ENCODE measurements at regions not wholly inside any gene's neighbourhood (a gene's known extent, or its start where the extent isn't known, plus 50 kb on each side); places are given as distances from the start of the nearest gene placed in this dataset.
"Not testable (repeated sequence)": the region's sequence is repeated elsewhere in the genome, so short reads cannot be mapped to it uniquely, and the experiment has no call there.

GRCh38 chr4:9599266-9599665 lies 155.1 kb downstream of the DEFB131A start:
- no peak for DNase-seq
- no peaks in the 10 kb centered on the region for H3K9me3 ChIP-seq
- in situ Hi-C loops (cut with MboI; ENCODE audit: low sequenced_read_pairs in 4 of 4) (no loop called here), intact Hi-C loops (cut with DNase I; ENCODE audit: low total_unique reads) (no loop called here)
- H3K4me3 ChIP-seq: no peak overlapping the region
- no peaks in the 10 kb centered on the region for H3K27me3 ChIP-seq
- H3K36me3 ChIP-seq: no peaks in the 10 kb centered on the region
- ATAC-seq: no peak
- no peaks in the 10 kb centered on the region for H3K4me1 ChIP-seq
- TF ChIP-seq POLR2A (IDR thresholded peaks at IDR 0.05): no peak
- TF ChIP-seq, protein P1, sequence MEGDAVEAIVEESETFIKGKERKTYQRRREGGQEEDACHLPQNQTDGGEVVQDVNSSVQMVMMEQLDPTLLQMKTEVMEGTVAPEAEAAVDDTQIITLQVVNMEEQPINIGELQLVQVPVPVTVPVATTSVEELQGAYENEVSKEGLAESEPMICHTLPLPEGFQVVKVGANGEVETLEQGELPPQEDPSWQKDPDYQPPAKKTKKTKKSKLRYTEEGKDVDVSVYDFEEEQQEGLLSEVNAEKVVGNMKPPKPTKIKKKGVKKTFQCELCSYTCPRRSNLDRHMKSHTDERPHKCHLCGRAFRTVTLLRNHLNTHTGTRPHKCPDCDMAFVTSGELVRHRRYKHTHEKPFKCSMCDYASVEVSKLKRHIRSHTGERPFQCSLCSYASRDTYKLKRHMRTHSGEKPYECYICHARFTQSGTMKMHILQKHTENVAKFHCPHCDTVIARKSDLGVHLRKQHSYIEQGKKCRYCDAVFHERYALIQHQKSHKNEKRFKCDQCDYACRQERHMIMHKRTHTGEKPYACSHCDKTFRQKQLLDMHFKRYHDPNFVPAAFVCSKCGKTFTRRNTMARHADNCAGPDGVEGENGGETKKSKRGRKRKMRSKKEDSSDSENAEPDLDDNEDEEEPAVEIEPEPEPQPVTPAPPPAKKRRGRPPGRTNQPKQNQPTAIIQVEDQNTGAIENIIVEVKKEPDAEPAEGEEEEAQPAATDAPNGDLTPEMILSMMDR (IDR thresholded peaks at IDR 0.05 in 4 of 5, conservative IDR thresholded peaks at IDR 0.05 in 1 of 5): no peak
- H3K27ac ChIP-seq: no peak overlapping the region

- Histone ChIP-seq H3K27me3 (no peaks in the 10 kb centered on the region), H3K9me3 (no peaks in the 10 kb centered on the region), H3K4me3 (no peak overlapping the region), H3K36me3 (no peaks in the 10 kb centered on the region), H3K27ac (no peak overlapping the region), H3K4me1 (no peaks in the 10 kb centered on the region)
- ATAC-seq (no peak), DNase-seq (no peak)
- intact Hi-C loops (cut with DNase I; ENCODE audit: low total_unique reads): no loop called here
- TF ChIP-seq POLR2A (IDR thresholded peaks at IDR 0.05): no peak
- TF ChIP-seq, protein P1 (IDR thresholded peaks at IDR 0.05 in 4 of 5, conservative IDR thresholded peaks at IDR 0.05 in 1 of 5): no peak
- in situ Hi-C loops (cut with MboI; ENCODE audit: low sequenced_read_pairs in 4 of 4): no loop called here
Observed at GRCh38 chr4:9600246-9600645, 156.0 kb downstream of the DEFB131A start.

GRCh38 chr4:9602389-9602914 lies 158.2 kb downstream of the DEFB131A start:
- intact Hi-C loops (cut with DNase I; ENCODE audit: low total_unique reads): no loop called here
- H3K4me1 ChIP-seq: no peaks in the 10 kb centered on the region
- ATAC-seq (no peak), DNase-seq (no peak)
- no peak overlapping the region for H3K4me3 ChIP-seq
- TF ChIP-seq, protein P1 (IDR thresholded peaks at IDR 0.05 in 4 of 5, conservative IDR thresholded peaks at IDR 0.05 in 1 of 5): no peak
- no peak for TF ChIP-seq POLR2A (IDR thresholded peaks at IDR 0.05)
- H3K36me3 ChIP-seq: no peaks in the 10 kb centered on the region
- no peaks in the 10 kb centered on the region for H3K9me3 ChIP-seq
- in situ Hi-C loops (cut with MboI; ENCODE audit: low sequenced_read_pairs in 4 of 4): no loop called here
- H3K27me3 ChIP-seq: no peaks in the 10 kb centered on the region
- H3K27ac ChIP-seq: no peak overlapping the region

DNA sequence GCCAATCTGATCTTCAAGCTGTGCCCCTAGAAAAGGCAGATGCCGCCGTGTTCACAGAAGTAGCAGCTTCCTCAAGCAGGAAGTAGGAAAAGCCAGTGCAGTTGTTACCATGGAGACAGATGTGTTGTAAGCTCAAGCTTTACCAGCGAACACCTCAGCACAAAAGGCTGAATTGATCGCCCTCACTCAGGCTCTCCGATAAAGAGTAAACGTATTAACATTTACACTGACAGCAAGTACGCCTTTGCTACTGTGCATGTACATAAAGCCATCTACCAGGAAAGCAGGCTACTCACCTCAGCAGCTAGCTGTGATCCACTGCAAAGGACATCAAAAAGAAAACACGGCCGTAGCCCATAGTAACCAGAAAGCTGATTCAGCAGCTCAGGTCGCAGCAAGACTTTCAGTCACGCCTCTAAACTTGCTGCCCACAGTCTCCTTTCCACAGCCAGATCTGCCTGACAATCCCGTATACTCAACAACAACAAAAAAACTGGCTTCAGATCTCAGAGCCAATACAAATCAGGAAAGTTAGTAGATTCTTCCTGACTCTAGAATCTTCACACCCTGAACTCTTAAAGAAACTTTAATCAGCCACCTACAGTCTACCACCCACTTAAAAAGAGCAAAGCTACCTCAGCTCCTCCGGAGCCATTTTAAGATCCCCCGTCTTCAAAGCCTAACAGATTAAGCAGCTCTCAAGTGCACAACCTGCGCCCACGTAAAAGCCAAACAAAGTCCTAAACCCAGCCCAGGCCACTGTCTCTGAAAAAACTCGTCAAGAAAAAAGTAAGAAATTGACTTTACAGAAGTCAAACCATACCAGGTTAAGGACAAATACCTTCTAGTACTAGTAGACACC lies 160.0 kb downstream of the DEFB131A start:
- DNase-seq: peak in 1 of 2 donors; percentile 10
- H3K4me1 ChIP-seq; in situ Hi-C loops (cut with MboI; ENCODE audit: low sequenced_read_pairs in 4 of 4); H3K4me3 ChIP-seq; intact Hi-C loops (cut with DNase I; ENCODE audit: low total_unique reads); H3K27me3 ChIP-seq; H3K36me3 ChIP-seq; ATAC-seq; H3K9me3 ChIP-seq; H3K27ac ChIP-seq: not testable (repeated sequence)

GRCh38 chr4:9604893-9605190 lies 160.6 kb downstream of the DEFB131A start:
- H3K27ac ChIP-seq; H3K4me3 ChIP-seq; H3K36me3 ChIP-seq; in situ Hi-C loops (cut with MboI; ENCODE audit: low sequenced_read_pairs in 4 of 4); H3K27me3 ChIP-seq; DNase-seq; intact Hi-C loops (cut with DNase I; ENCODE audit: low total_unique reads); H3K9me3 ChIP-seq; ATAC-seq; H3K4me1 ChIP-seq: not testable (repeated sequence)

Data from gastrocnemius medialis (tissue), 4 donors.